HFFc6 (cell line): ENCODE measurements at regions not wholly inside any gene's neighbourhood (a gene's known extent, or its start where the extent isn't known, plus 50 kb on each side); places are given as distances from the start of the nearest gene placed in this dataset.

ENCODE experiments used
- DNase-seq: peaks from one replicate; pipeline ENCODE4 v3.0.0-alpha.2; 2018
- H3K27ac Mint-ChIP-seq: 2 replicates; pipeline ENCODE4 v1.8.0; 2020; ENCODE audit warnings: mild to moderate bottlenecking, mixed read lengths
- H3K27me3 Mint-ChIP-seq: 2 replicates; pipeline ENCODE4 v1.8.0; 2021; ENCODE audit warnings: mild to moderate bottlenecking, moderate library complexity, mixed read lengths; ENCODE audit not compliant: insufficient read depth
- H3K36me3 Mint-ChIP-seq: 2 replicates; pipeline ENCODE4 v1.8.0; 2021; ENCODE audit warnings: low read depth, mixed read lengths
- H3K4me1 Mint-ChIP-seq: 2 replicates; pipeline ENCODE4 v1.8.0; 2020; ENCODE audit warnings: low read depth, mixed read lengths
- H3K4me3 Mint-ChIP-seq: 2 replicates; pipeline ENCODE4 v1.8.0; 2020; ENCODE audit warnings: mild to moderate bottlenecking, moderate library complexity, mixed read lengths
- H3K9me3 Mint-ChIP-seq: 2 replicates; pipeline ENCODE4 v1.8.0; 2020; ENCODE audit warnings: mild to moderate bottlenecking, mixed read lengths
- CTCF ChIP-seq: fragments of 200-600 bp; sonication (generic); IDR thresholded peaks from 2 replicates; pipeline ENCODE4 v1.5.0; 2021; ENCODE audit warnings: antibody characterized with exemption, mild to moderate bottlenecking

GRCh38 chr13:50611117-50611781, 232.2 kb downstream of the DLEU7 start:
- DNase-seq: no peak
- peaks cover 4% of the 10 kb centered on the region for H3K36me3 Mint-ChIP-seq
- no peak for TF ChIP-seq CTCF
- H3K4me1 Mint-ChIP-seq: peaks cover 5% of the 10 kb centered on the region
- no peak overlapping the region for H3K4me3 Mint-ChIP-seq
- no peak overlapping the region for H3K27ac Mint-ChIP-seq
- H3K9me3 Mint-ChIP-seq: no peaks in the 10 kb centered on the region
- peaks cover 40% of the 10 kb centered on the region for H3K27me3 Mint-ChIP-seq

- no peaks in the 10 kb centered on the region for H3K9me3 Mint-ChIP-seq
- H3K27ac Mint-ChIP-seq: no peak overlapping the region
- peaks cover 20% of the 10 kb centered on the region for H3K4me1 Mint-ChIP-seq
- peaks cover 4% of the 10 kb centered on the region for H3K36me3 Mint-ChIP-seq
- TF ChIP-seq CTCF: no peak
- H3K27me3 Mint-ChIP-seq: peaks cover 36% of the 10 kb centered on the region
- no peak overlapping the region for H3K4me3 Mint-ChIP-seq
- no peak for DNase-seq
Observed at GRCh38 chr13:50612717-50613116, 230.8 kb downstream of the DLEU7 start.

GRCh38 chr13:50613356-50613831, 230.1 kb downstream of the DLEU7 start:
- H3K36me3 Mint-ChIP-seq: peaks cover 4% of the 10 kb centered on the region
- H3K4me1 Mint-ChIP-seq: peaks cover 26% of the 10 kb centered on the region
- no peak for TF ChIP-seq CTCF
- no peaks in the 10 kb centered on the region for H3K9me3 Mint-ChIP-seq
- no peak for DNase-seq
- H3K27ac Mint-ChIP-seq: no peak overlapping the region
- H3K27me3 Mint-ChIP-seq: peaks cover 36% of the 10 kb centered on the region
- no peak overlapping the region for H3K4me3 Mint-ChIP-seq

- DNase-seq: no peak
- H3K36me3 Mint-ChIP-seq: peaks cover 4% of the 10 kb centered on the region
- peaks cover 26% of the 10 kb centered on the region for H3K4me1 Mint-ChIP-seq
- H3K4me3 Mint-ChIP-seq: no peak overlapping the region
- H3K27ac Mint-ChIP-seq: no peak overlapping the region
- H3K9me3 Mint-ChIP-seq: no peaks in the 10 kb centered on the region
- peaks cover 20% of the 10 kb centered on the region for H3K27me3 Mint-ChIP-seq
- TF ChIP-seq CTCF: no peak
Observed at GRCh38 chr13:50615234-50615633, 228.3 kb downstream of the DLEU7 start.

- Mint-ChIP-seq H3K27me3 (peaks cover 25% of the 10 kb centered on the region), H3K9me3 (no peaks in the 10 kb centered on the region), H3K27ac (no peak overlapping the region), H3K4me1 (peaks cover 26% of the 10 kb centered on the region), H3K4me3 (no peak overlapping the region), H3K36me3 (peaks cover 4% of the 10 kb centered on the region)
- peak; percentile 28 for DNase-seq
- TF ChIP-seq CTCF: peak; percentile 21; the same call in 1 of the 2 replicates
Observed at GRCh38 chr13:50616101-50616500, 227.4 kb downstream of the DLEU7 start.
